GM10266 (cell line): ENCODE measurements at regions not wholly inside any gene's neighbourhood (a gene's known extent, or its start where the extent isn't known, plus 50 kb on each side); places are given as distances from the start of the nearest gene placed in this dataset.

Source experiments
- DNase-seq: peaks from one replicate; pipeline ENCODE4 v3.0.0; 2012; ENCODE audit errors: extremely low spot score
- TF ChIP-seq, protein P1 (sequence below): IDR thresholded peaks from 2 replicates; pipeline ENCODE4 v1.5.1; 2012; ENCODE audit warnings: mild to moderate bottlenecking, low read depth; ENCODE audit not compliant: control insufficient read depth, insufficient read depth; ENCODE audit errors: missing control alignments

DNA sequence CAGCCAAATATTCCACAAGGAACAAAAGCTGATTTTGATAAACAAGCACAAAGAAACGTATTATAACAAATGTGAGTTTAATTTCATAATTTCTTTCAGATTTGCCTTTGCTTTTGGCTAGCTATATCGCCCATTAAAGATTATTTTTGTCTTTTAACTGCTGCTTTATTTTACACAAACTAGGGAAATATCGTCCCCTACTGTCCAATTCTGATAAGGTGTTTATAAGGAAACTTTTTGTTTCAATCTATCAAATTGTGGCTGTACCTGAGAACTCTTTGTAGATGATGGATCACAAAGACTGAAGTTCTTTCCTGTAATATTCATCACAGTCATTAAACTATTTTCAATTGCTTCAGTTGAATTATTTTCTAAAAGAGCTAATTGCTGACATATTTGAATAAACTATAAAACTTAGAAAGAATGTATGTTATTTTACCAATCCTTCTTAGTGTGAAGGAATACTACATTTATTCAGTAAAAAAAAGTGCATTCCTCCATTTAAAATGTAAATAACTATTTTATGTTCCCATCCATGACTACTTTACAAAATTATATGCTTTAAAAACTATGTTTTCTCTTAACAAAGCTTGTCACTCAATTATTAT, 431.3 kb upstream of the ITGA1 start:
- TF ChIP-seq, protein P1, sequence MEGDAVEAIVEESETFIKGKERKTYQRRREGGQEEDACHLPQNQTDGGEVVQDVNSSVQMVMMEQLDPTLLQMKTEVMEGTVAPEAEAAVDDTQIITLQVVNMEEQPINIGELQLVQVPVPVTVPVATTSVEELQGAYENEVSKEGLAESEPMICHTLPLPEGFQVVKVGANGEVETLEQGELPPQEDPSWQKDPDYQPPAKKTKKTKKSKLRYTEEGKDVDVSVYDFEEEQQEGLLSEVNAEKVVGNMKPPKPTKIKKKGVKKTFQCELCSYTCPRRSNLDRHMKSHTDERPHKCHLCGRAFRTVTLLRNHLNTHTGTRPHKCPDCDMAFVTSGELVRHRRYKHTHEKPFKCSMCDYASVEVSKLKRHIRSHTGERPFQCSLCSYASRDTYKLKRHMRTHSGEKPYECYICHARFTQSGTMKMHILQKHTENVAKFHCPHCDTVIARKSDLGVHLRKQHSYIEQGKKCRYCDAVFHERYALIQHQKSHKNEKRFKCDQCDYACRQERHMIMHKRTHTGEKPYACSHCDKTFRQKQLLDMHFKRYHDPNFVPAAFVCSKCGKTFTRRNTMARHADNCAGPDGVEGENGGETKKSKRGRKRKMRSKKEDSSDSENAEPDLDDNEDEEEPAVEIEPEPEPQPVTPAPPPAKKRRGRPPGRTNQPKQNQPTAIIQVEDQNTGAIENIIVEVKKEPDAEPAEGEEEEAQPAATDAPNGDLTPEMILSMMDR, result peak; percentile 42
- no peak for DNase-seq

DNA sequence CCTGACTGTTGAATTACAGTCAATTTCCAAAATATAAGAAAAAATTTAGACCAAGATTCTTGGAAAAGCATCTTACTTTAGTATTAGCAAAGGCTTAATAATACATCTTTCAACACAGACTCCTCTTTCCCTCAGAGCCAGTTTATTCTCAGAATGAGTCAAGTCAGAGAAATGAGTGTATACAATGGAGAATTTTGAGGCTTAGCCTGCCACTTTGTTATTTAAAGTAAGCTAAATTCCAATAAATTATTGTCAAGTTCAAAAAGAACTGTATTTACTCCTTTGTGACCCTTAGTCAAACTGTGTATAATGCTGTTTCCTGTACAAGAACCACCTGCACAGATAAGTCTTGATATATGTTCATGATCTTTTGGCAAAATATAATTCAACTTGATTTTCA, 428.5 kb upstream of the ITGA1 start:
- TF ChIP-seq, protein P1, result no peak
- DNase-seq, result no peak

DNA sequence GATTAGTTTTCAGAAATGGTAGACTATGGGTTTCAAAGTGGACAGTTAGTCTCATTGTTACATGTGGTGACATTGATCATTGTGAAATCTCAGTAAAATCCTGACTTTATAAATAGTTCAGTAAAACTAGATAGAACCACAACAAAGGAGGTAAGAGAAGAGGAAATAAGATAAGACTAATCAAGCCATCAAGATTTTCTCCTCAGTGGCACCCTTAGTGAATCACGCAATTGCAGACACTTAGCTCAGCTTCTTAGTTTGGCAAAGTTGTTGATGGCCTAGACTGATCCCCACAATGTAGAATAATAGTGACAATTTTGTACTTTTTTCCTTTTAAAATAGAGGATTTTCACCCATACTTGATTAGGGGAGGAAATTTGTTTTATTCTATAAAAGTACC, 426.7 kb upstream of the ITGA1 start:
- DNase-seq, result no peak
- TF ChIP-seq, protein P1, result no peak

DNA sequence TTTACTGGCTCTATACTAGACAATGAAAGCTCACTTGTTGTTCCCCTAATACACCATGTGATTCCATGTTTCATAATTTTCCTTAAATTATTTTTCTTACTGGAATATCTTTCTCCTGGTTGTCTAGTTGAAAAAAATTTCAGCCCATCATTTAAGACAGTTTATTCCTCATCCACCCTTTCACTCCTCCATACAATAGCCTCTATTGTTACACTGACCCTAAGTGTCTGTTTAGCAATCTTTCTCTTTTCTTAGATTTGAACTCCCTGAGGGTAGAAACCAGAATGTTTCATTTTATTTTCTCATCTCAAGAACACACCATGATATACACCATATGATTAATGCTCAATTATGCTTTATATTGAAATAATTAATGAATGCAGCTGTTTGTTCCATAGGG, 413.4 kb upstream of the ITGA1 start:
- TF ChIP-seq, protein P1, result no peak
- no peak for DNase-seq

DNA sequence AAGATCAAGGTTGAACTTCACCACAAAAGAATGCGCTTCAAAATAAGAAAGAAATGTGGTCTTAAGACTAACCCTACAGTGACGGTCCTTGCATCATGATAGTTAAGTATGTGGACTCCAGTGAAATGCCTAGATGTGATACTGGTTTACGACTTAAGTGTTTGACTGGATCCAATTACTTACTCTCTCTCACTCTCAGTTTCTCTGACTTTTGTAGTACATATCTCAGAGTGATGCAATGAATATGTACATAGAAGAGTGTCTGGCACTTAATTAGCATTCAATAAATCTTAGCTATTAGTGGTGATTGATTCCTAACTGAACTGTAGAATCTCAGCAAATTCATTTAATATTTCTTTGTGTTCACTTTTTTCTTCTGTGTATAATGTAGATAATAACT, 411.7 kb upstream of the ITGA1 start:
- TF ChIP-seq, protein P1, result no peak
- DNase-seq, result no peak

DNA sequence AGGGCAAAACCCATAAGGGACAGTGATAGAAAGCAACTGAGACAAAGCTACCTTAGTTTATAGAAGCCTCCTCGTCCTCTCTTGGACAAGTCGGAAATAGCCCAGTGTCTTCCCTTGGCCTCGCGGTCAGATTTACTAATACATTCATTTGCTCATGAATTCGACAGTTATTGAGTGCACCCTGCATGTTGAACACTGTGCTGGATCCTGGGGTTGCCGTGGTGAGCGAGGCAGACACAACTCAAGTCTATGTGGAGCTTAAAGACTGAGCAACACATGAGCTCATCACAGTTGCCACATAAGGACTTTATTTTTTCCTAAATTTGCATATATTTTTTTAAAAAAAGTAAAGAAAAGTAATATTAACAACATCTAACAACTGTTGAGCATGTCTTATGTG, 411.1 kb upstream of the ITGA1 start:
- TF ChIP-seq, protein P1, result no peak
- no peak for DNase-seq

DNA sequence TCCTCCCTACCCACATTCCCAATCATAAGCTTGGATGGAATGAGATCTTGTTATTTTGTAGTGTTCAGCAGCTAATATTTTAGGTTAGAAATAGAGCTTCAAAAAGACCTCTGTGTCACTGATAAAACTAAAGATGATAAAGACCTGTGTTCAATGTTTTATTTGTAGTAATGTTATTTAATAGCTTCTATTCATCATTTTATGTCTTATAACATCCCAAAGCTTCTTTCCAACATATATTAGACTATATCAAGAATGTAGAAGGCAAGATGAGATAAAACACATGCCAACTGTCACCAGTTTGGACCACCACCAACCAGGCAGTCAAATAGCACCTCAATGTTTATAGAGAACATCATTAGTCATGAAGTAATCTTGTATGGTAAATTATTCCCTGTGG, 409.5 kb upstream of the ITGA1 start:
- TF ChIP-seq, protein P1, result no peak
- DNase-seq, result no peak
